ENCODE measurements at regions not wholly inside any gene's neighbourhood (a gene's known extent, or its start where the extent isn't known, plus 50 kb on each side); places are given as distances from the start of the nearest gene placed in this dataset.
"Not testable (repeated sequence)": the region's sequence is repeated elsewhere in the genome, so short reads cannot be mapped to it uniquely, and the experiment has no call there.

- TF ChIP-seq EZH2 (IDR thresholded peaks at IDR 0.05; ENCODE audit: borderline replicate concordance, low read depth, low read length, poor library complexity, severe bottlenecking) (no peak), CTCF (conservative IDR thresholded peaks at IDR 0.05; ENCODE audit: low read depth, low read length) (no peak)
- Histone ChIP-seq H3K27me3 (replicated peaks; ENCODE audit: insufficient read depth, low read depth, low read length, poor library complexity) (no peaks in the 10 kb centered on the region), H3K27ac (ENCODE audit: low read depth, low read length, poor library complexity, severe bottlenecking) (no peak overlapping the region), H3K4me3 (ENCODE audit: low read depth, low read length, poor library complexity, severe bottlenecking) (no peak overlapping the region), H3K4me1 (ENCODE audit: insufficient read depth, low read length, poor library complexity, severe bottlenecking) (no peaks in the 10 kb centered on the region), H3K36me3 (ENCODE audit: insufficient read depth, low read length, poor library complexity, severe bottlenecking) (no peaks in the 10 kb centered on the region), H3K9me3 (ENCODE audit: low read depth, low read length, poor library complexity, severe bottlenecking) (no peaks in the 10 kb centered on the region)
- no peak for DNase-seq (ENCODE audit: low spot score)
- BruUV-seq (replicated peaks), result no TSS peak
- POLR2A ChIA-PET (ENCODE audit: low non-redundant PET), result no interaction called here
- intact Hi-C loops (cut with micrococcal nuclease; ENCODE audit: unreplicated experiment), result no loop called here
- CTCF ChIA-PET, result no interaction called here
Observed at GRCh38 chr5:58314356-58315210, 145.3 kb downstream of the PLK2 start.

- Histone ChIP-seq H3K36me3 (ENCODE audit: insufficient read depth, low read length, poor library complexity, severe bottlenecking) (no peaks in the 10 kb centered on the region), H3K27me3 (replicated peaks; ENCODE audit: insufficient read depth, low read depth, low read length, poor library complexity) (no peaks in the 10 kb centered on the region), H3K4me1 (ENCODE audit: insufficient read depth, low read length, poor library complexity, severe bottlenecking) (no peaks in the 10 kb centered on the region), H3K27ac (ENCODE audit: low read depth, low read length, poor library complexity, severe bottlenecking) (no peak overlapping the region), H3K9me3 (ENCODE audit: low read depth, low read length, poor library complexity, severe bottlenecking) (no peaks in the 10 kb centered on the region), H3K4me3 (ENCODE audit: low read depth, low read length, poor library complexity, severe bottlenecking) (no peak overlapping the region)
- no peak for DNase-seq (ENCODE audit: low spot score)
- ChIA-PET CTCF (no interaction called here), POLR2A (ENCODE audit: low non-redundant PET) (no interaction called here)
- intact Hi-C loops (cut with micrococcal nuclease; ENCODE audit: unreplicated experiment), result no loop called here
- BruUV-seq (replicated peaks), result no TSS peak
- TF ChIP-seq EZH2 (IDR thresholded peaks at IDR 0.05; ENCODE audit: borderline replicate concordance, low read depth, low read length, poor library complexity, severe bottlenecking) (no peak), CTCF (conservative IDR thresholded peaks at IDR 0.05; ENCODE audit: low read depth, low read length) (no peak)
Observed at GRCh38 chr5:58312299-58312698, 147.6 kb downstream of the PLK2 start.

GRCh38 chr5:58311526-58311925 is 148.4 kb downstream of the PLK2 start:
- no peak for DNase-seq (ENCODE audit: low spot score)
- Histone ChIP-seq H3K4me1 (ENCODE audit: insufficient read depth, low read length, poor library complexity, severe bottlenecking) (no peaks in the 10 kb centered on the region), H3K27me3 (replicated peaks; ENCODE audit: insufficient read depth, low read depth, low read length, poor library complexity) (no peaks in the 10 kb centered on the region), H3K36me3 (ENCODE audit: insufficient read depth, low read length, poor library complexity, severe bottlenecking) (no peaks in the 10 kb centered on the region), H3K27ac (ENCODE audit: low read depth, low read length, poor library complexity, severe bottlenecking) (no peak overlapping the region), H3K4me3 (ENCODE audit: low read depth, low read length, poor library complexity, severe bottlenecking) (no peak overlapping the region), H3K9me3 (ENCODE audit: low read depth, low read length, poor library complexity, severe bottlenecking) (no peaks in the 10 kb centered on the region)
- BruUV-seq (replicated peaks), result no TSS peak
- CTCF ChIA-PET, result no interaction called here
- POLR2A ChIA-PET (ENCODE audit: low non-redundant PET), result no interaction called here
- no peak for TF ChIP-seq CTCF (conservative IDR thresholded peaks at IDR 0.05; ENCODE audit: low read depth, low read length)
- no peak for TF ChIP-seq EZH2 (IDR thresholded peaks at IDR 0.05; ENCODE audit: borderline replicate concordance, low read depth, low read length, poor library complexity, severe bottlenecking)
- intact Hi-C loops (cut with micrococcal nuclease; ENCODE audit: unreplicated experiment), result no loop called here

GRCh38 chr5:58308384-58308783 is 151.5 kb downstream of the PLK2 start:
- H3K4me3 ChIP-seq (ENCODE audit: low read depth, low read length, poor library complexity, severe bottlenecking); POLR2A ChIA-PET (ENCODE audit: low non-redundant PET); intact Hi-C loops (cut with micrococcal nuclease; ENCODE audit: unreplicated experiment); BruUV-seq (replicated peaks); H3K27ac ChIP-seq (ENCODE audit: low read depth, low read length, poor library complexity, severe bottlenecking); DNase-seq (ENCODE audit: low spot score); H3K9me3 ChIP-seq (ENCODE audit: low read depth, low read length, poor library complexity, severe bottlenecking); H3K27me3 ChIP-seq (replicated peaks; ENCODE audit: insufficient read depth, low read depth, low read length, poor library complexity); H3K36me3 ChIP-seq (ENCODE audit: insufficient read depth, low read length, poor library complexity, severe bottlenecking); CTCF ChIA-PET; H3K4me1 ChIP-seq (ENCODE audit: insufficient read depth, low read length, poor library complexity, severe bottlenecking): not testable (repeated sequence)
